H1 (cell line): ENCODE measurements at regions not wholly inside any gene's neighbourhood (a gene's known extent, or its start where the extent isn't known, plus 50 kb on each side); places are given as distances from the start of the nearest gene placed in this dataset.

Source experiments
- FOSL1 ChIP-seq: IDR thresholded peaks from 2 replicates; pipeline ENCODE4 v1.6.1; 2011; ENCODE audit warnings: mild to moderate bottlenecking, low read depth, low read length, moderate library complexity; ENCODE audit not compliant: insufficient read depth
- MAFK ChIP-seq: IDR thresholded peaks from 2 replicates; pipeline ENCODE4 v1.6.1; 2012; ENCODE audit warnings: low read depth, mild to moderate bottlenecking, improper control_type of control experiment, low read length
- NRF1 ChIP-seq: IDR thresholded peaks from 2 replicates; pipeline ENCODE4 v1.6.1; 2011; ENCODE audit warnings: mild to moderate bottlenecking, low read depth, low read length, improper control_type of control experiment
- POU5F1 ChIP-seq: IDR thresholded peaks from 2 replicates; pipeline ENCODE4 v1.6.1; 2011; ENCODE audit warnings: low read depth, mild to moderate bottlenecking, low read length, moderate library complexity
- SUZ12 ChIP-seq: fragments of 200-600 bp; sonication (generic); IDR thresholded peaks from 2 replicates; pipeline ENCODE4 v1.6.1; 2012; ENCODE audit warnings: mild to moderate bottlenecking, inconsistent platforms, low read length, moderate library complexity, mixed read lengths

DNA sequence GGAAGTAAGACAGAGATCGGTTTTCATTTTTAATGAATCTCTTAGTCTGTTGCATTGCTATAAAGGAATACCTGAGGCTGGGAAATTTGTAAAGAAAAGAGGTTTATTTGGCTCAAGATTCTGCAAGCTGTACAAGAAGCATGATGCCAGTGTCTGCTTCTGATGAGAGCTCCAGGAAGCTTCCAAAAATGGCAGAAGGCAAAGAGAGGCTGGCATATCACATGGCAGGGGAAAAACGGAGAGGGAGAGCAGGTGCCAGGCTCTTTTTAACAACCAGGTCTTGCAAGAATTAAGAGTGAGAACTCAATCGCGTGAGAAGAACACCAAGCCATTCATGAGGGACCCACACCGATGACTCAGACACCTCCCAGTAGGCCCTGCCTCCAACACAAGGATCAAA lies 125.0 kb upstream of the THSD7A start (continued):
- no peak for TF ChIP-seq MAFK
- TF ChIP-seq SUZ12: no peak
- TF ChIP-seq FOSL1: no peak
- no peak for TF ChIP-seq POU5F1
- TF ChIP-seq NRF1: no peak
